IMR-90 (cell line): ENCODE measurements at regions not wholly inside any gene's neighbourhood (a gene's known extent, or its start where the extent isn't known, plus 50 kb on each side); places are given as distances from the start of the nearest gene placed in this dataset.

Source experiments
- BHLHE40 ChIP-seq: fragments of 150-350 bp; IDR thresholded peaks from 2 replicates; pipeline ENCODE4 v1.6.1; 2016; ENCODE audit warnings: mild to moderate bottlenecking, low read depth, low read length
- CEBPB ChIP-seq: IDR thresholded peaks from 2 replicates; pipeline ENCODE4 v1.6.1; 2012; ENCODE audit warnings: low read depth, low read length, improper control_type of control experiment
- CHD1 ChIP-seq: IDR thresholded peaks from 2 replicates; pipeline ENCODE4 v1.6.1; 2012; ENCODE audit warnings: low read depth, low read length, improper control_type of control experiment
- CTCF ChIP-seq: conservative IDR thresholded peaks from 2 replicates; pipeline ENCODE4 v1.5.1; 2012; ENCODE audit warnings: mild to moderate bottlenecking, low read depth, low read length, improper control_type of control experiment
- MAFK ChIP-seq: IDR thresholded peaks from 2 replicates; pipeline ENCODE4 v1.6.1; 2012; ENCODE audit warnings: low read depth, low read length, improper control_type of control experiment
- MAZ ChIP-seq: IDR thresholded peaks from 2 replicates; pipeline ENCODE4 v1.6.1; 2012; ENCODE audit warnings: low read depth, mild to moderate bottlenecking, low read length, improper control_type of control experiment, moderate library complexity, borderline replicate concordance
- MXI1 ChIP-seq: IDR thresholded peaks from 2 replicates; pipeline ENCODE4 v1.6.1; 2012; ENCODE audit warnings: low read depth, mild to moderate bottlenecking, low read length, moderate library complexity, borderline replicate concordance
- NFE2L2 ChIP-seq: fragments of 150-350 bp; IDR thresholded peaks from 2 replicates; pipeline ENCODE4 v1.6.1; 2016; ENCODE audit warnings: low read depth, mild to moderate bottlenecking, low read length
- POLR2A ChIP-seq: IDR thresholded peaks from 2 replicates; pipeline ENCODE4 v1.6.1; 2012; ENCODE audit warnings: mild to moderate bottlenecking, low read depth, low read length
- RAD21 ChIP-seq: IDR thresholded peaks from 2 replicates; pipeline ENCODE4 v1.6.1; 2012; ENCODE audit warnings: low read length, improper control_type of control experiment
- RFX5 ChIP-seq: IDR thresholded peaks from 2 replicates; pipeline ENCODE4 v1.8.0; 2012; ENCODE audit warnings: low read depth, mild to moderate bottlenecking, low read length, moderate library complexity
- SMC3 ChIP-seq: fragments of 150-350 bp; IDR thresholded peaks from 2 replicates; pipeline ENCODE4 v1.6.1; 2016; ENCODE audit warnings: low read depth, mild to moderate bottlenecking, antibody characterized with exemption, low read length, moderate library complexity
- USF2 ChIP-seq: fragments of 150-350 bp; IDR thresholded peaks from 2 replicates; pipeline ENCODE4 v1.6.1; 2017; ENCODE audit warnings: mild to moderate bottlenecking, antibody characterized with exemption, low read length, low read depth

GRCh38 chr5:133727636-133728035 is 115.3 kb upstream of the FSTL4 start:
- TF ChIP-seq CTCF = no peak
- no peak for TF ChIP-seq POLR2A
- TF ChIP-seq RFX5 = no peak
- no peak for TF ChIP-seq USF2
- no peak for TF ChIP-seq RAD21
- TF ChIP-seq MAZ = no peak
- TF ChIP-seq BHLHE40 = no peak
- no peak for TF ChIP-seq SMC3
- TF ChIP-seq MAFK = no peak
- no peak for TF ChIP-seq CHD1
- no peak for TF ChIP-seq CEBPB
- no peak for TF ChIP-seq MXI1
- TF ChIP-seq NFE2L2 = no peak
